Osteoblast (primary cell): ENCODE measurements at regions not wholly inside any gene's neighbourhood (a gene's known extent, or its start where the extent isn't known, plus 50 kb on each side); places are given as distances from the start of the nearest gene placed in this dataset.

Source experiments
- DNase-seq: peaks from one replicate; pipeline ENCODE4 v3.0.0; 2011; ENCODE audit warnings: low spot score, mixed read lengths; ENCODE audit not compliant: insufficient read length; ENCODE audit errors: missing footprints
- H2AFZ ChIP-seq: 2 replicates; pipeline ENCODE4 v1.6.0; 2011; ENCODE audit warnings: mild to moderate bottlenecking, low read length
- H3K27ac ChIP-seq: 2 replicates; pipeline ENCODE4 v1.5.1; 2011; ENCODE audit warnings: mild to moderate bottlenecking, low read depth, low read length, moderate library complexity
- H3K27me3 ChIP-seq: 2 replicates; pipeline ENCODE4 v1.6.0; 2012; ENCODE audit warnings: mild to moderate bottlenecking, control low read depth, inconsistent platforms, low read length, moderate library complexity; ENCODE audit not compliant: insufficient read depth
- H3K36me3 ChIP-seq: 2 replicates; pipeline ENCODE4 v1.5.1; 2011; ENCODE audit warnings: mild to moderate bottlenecking, low read length, control low read depth, moderate library complexity; ENCODE audit not compliant: insufficient read depth
- H3K4me1 ChIP-seq: 2 replicates; pipeline ENCODE4 v1.5.1; 2011; ENCODE audit warnings: mild to moderate bottlenecking, low read length, control low read depth, moderate library complexity; ENCODE audit not compliant: insufficient read depth
- H3K4me2 ChIP-seq: 2 replicates; pipeline ENCODE4 v1.6.0; 2011; ENCODE audit warnings: mild to moderate bottlenecking, low read length; ENCODE audit not compliant: insufficient read depth
- H3K4me3 ChIP-seq: fragments of 200-600 bp; sonication (generic); 3 replicates; pipeline ENCODE4 v1.5.1; 2012; ENCODE audit warnings: mild to moderate bottlenecking, low read length, inconsistent platforms; ENCODE audit not compliant: insufficient read depth
- H3K79me2 ChIP-seq: 2 replicates; pipeline ENCODE4 v1.6.0; 2012; ENCODE audit warnings: mild to moderate bottlenecking, low read length, control low read depth, inconsistent platforms; ENCODE audit not compliant: insufficient read depth
- H3K9me3 ChIP-seq: 2 replicates; pipeline ENCODE4 v1.5.1; 2011; ENCODE audit warnings: low read depth, low read length, control low read depth
- H4K20me1 ChIP-seq: 2 replicates; pipeline ENCODE4 v1.6.0; 2012; ENCODE audit warnings: mild to moderate bottlenecking, low read length, control low read depth; ENCODE audit not compliant: insufficient read depth
- TF ChIP-seq, protein P1 (sequence below): IDR thresholded peaks from 2 replicates; pipeline ENCODE4 v1.5.1; 2011; ENCODE audit warnings: mild to moderate bottlenecking, low read depth, low read length, moderate library complexity; ENCODE audit errors: extremely low read depth

- H4K20me1 ChIP-seq = no peaks in the 10 kb centered on the region
- H3K36me3 ChIP-seq = no peaks in the 10 kb centered on the region
- H3K79me2 ChIP-seq = no peaks in the 10 kb centered on the region
- no peaks in the 10 kb centered on the region for H3K27me3 ChIP-seq
- no peak overlapping the region for H3K4me3 ChIP-seq
- TF ChIP-seq, protein P1, sequence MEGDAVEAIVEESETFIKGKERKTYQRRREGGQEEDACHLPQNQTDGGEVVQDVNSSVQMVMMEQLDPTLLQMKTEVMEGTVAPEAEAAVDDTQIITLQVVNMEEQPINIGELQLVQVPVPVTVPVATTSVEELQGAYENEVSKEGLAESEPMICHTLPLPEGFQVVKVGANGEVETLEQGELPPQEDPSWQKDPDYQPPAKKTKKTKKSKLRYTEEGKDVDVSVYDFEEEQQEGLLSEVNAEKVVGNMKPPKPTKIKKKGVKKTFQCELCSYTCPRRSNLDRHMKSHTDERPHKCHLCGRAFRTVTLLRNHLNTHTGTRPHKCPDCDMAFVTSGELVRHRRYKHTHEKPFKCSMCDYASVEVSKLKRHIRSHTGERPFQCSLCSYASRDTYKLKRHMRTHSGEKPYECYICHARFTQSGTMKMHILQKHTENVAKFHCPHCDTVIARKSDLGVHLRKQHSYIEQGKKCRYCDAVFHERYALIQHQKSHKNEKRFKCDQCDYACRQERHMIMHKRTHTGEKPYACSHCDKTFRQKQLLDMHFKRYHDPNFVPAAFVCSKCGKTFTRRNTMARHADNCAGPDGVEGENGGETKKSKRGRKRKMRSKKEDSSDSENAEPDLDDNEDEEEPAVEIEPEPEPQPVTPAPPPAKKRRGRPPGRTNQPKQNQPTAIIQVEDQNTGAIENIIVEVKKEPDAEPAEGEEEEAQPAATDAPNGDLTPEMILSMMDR = no peak
- DNase-seq = no peak
- H3K9me3 ChIP-seq = no peaks in the 10 kb centered on the region
- no peak overlapping the region for H3K27ac ChIP-seq
- peaks cover 13% of the 10 kb centered on the region for H3K4me1 ChIP-seq
- H2AFZ ChIP-seq = no peak overlapping the region
- no peak overlapping the region for H3K4me2 ChIP-seq
Observed at GRCh38 chr12:19896534-19896933, 457.2 kb downstream of the AEBP2 start.

- H3K27ac ChIP-seq = no peak overlapping the region
- DNase-seq = no peak
- no peak overlapping the region for H3K4me2 ChIP-seq
- H2AFZ ChIP-seq = no peak overlapping the region
- TF ChIP-seq, protein P1 = no peak
- no peaks in the 10 kb centered on the region for H3K79me2 ChIP-seq
- no peaks in the 10 kb centered on the region for H3K27me3 ChIP-seq
- H4K20me1 ChIP-seq = no peaks in the 10 kb centered on the region
- no peaks in the 10 kb centered on the region for H3K9me3 ChIP-seq
- H3K4me3 ChIP-seq = no peak overlapping the region
- H3K36me3 ChIP-seq = no peaks in the 10 kb centered on the region
- H3K4me1 ChIP-seq = peaks cover 8% of the 10 kb centered on the region
Observed at GRCh38 chr12:19897900-19898408, 458.7 kb downstream of the AEBP2 start.

DNA sequence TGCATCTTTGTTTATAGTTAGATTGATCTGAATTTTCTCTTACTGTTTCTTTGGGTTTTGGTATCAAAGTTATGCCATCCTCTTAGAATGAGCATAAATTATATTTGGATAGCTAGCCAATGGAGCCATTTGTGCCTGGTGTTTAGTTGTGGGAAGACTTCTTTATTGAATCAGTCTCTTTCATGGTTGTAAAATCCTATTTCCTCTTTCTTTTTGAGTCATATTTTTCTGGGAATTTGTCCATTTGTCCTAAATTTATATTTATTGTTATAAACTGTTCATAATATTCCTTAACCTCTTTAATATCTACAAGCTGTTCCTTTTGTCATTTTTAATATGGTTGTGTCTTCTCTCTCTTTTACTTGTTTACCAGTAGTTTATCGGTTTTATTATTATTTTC lies 462.5 kb downstream of the AEBP2 start:
- Histone ChIP-seq H3K27ac (no peak overlapping the region), H3K4me1 (no peaks in the 10 kb centered on the region), H2AFZ (no peak overlapping the region), H3K79me2 (no peaks in the 10 kb centered on the region), H3K4me3 (no peak overlapping the region), H4K20me1 (no peaks in the 10 kb centered on the region), H3K36me3 (no peaks in the 10 kb centered on the region), H3K27me3 (no peaks in the 10 kb centered on the region), H3K9me3 (no peaks in the 10 kb centered on the region), H3K4me2 (no peak overlapping the region)
- TF ChIP-seq, protein P1 = no peak
- DNase-seq = peak; percentile 18

DNA sequence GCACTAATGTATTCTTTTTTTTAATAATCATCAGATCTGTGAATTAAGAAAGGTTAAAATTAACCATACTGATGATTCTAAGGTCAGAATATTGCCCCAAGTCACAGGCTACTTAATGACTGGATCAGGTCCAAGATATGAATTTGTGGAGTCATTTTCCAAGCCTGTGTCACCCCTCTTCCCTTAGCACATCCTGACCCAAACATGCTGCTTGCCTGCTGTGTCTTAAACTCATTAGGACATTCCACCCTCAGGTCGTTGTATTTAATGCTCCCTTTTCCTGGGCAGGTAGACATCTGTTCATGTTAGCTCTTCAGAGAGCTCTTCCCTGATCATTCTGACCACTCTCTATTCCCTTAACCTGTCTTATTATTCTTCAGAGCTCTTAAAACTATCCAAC lies 463.5 kb upstream of the PDE3A start:
- TF ChIP-seq, protein P1 = no peak
- no peak overlapping the region for H3K4me2 ChIP-seq
- no peak overlapping the region for H3K4me3 ChIP-seq
- H3K79me2 ChIP-seq = no peaks in the 10 kb centered on the region
- H2AFZ ChIP-seq = no peak overlapping the region
- no peaks in the 10 kb centered on the region for H3K27me3 ChIP-seq
- no peaks in the 10 kb centered on the region for H4K20me1 ChIP-seq
- no peak overlapping the region for H3K27ac ChIP-seq
- no peaks in the 10 kb centered on the region for H3K36me3 ChIP-seq
- no peaks in the 10 kb centered on the region for H3K9me3 ChIP-seq
- no peaks in the 10 kb centered on the region for H3K4me1 ChIP-seq
- DNase-seq = no peak
